Neuronal stem cell (in vitro differentiated cells): ENCODE measurements at regions not wholly inside any gene's neighbourhood (a gene's known extent, or its start where the extent isn't known, plus 50 kb on each side); places are given as distances from the start of the nearest gene placed in this dataset.

Experiments used
- DNase-seq: peaks from one replicate; pipeline ENCODE4 v3.0.0-alpha.2; 2013; ENCODE audit warnings: low spot score
- H2AFZ ChIP-seq: one replicate; pipeline ENCODE4 v1.6.1; 2013; ENCODE audit warnings: mild to moderate bottlenecking, low read length, inconsistent platforms
- H2AK5ac ChIP-seq: 2 replicates; pipeline ENCODE4 v1.6.1; 2013; ENCODE audit warnings: low read depth, mild to moderate bottlenecking, inconsistent platforms, low read length, moderate library complexity, mixed read lengths
- H2BK120ac ChIP-seq: 2 replicates; pipeline ENCODE4 v1.6.1; 2013; ENCODE audit warnings: low read depth, mild to moderate bottlenecking, inconsistent platforms, low read length, moderate library complexity, mixed read lengths
- H2BK12ac ChIP-seq: one replicate; pipeline ENCODE4 v1.6.1; 2013; ENCODE audit warnings: low read length, inconsistent platforms
- H2BK15ac ChIP-seq: 2 replicates; pipeline ENCODE4 v1.6.1; 2013; ENCODE audit warnings: mild to moderate bottlenecking, low read length, inconsistent platforms, mixed read lengths
- H2BK5ac ChIP-seq: one replicate; pipeline ENCODE4 v1.6.1; 2013; ENCODE audit warnings: inconsistent platforms, mild to moderate bottlenecking, low read length, moderate library complexity
- H3K14ac ChIP-seq: one replicate; pipeline ENCODE4 v1.6.1; 2013; ENCODE audit warnings: low read length, inconsistent platforms
- H3K18ac ChIP-seq: 2 replicates; pipeline ENCODE4 v1.6.1; 2013; ENCODE audit warnings: low read length, inconsistent platforms
- H3K23ac ChIP-seq: 2 replicates; pipeline ENCODE4 v1.6.1; 2013; ENCODE audit warnings: low read depth, mild to moderate bottlenecking, mixed read lengths, low read length, inconsistent platforms; ENCODE audit not compliant: poor library complexity
- H3K27ac ChIP-seq: replicated peaks from 3 replicates; pipeline ENCODE4 v1.5.1; 2013; ENCODE audit warnings: low read length, inconsistent platforms
- H3K27me3 ChIP-seq, 3 experiments: 2 replicates each; pipeline ENCODE4 v1.6.1; 2013; ENCODE audit warnings: low read length in 3 of 3, mild to moderate bottlenecking in 2 of 3, inconsistent platforms in 1 of 3, low read depth in 1 of 3, mixed read lengths in 1 of 3, moderate library complexity in 1 of 3; ENCODE audit not compliant: control insufficient read depth in 3 of 3, insufficient read depth in 3 of 3
- H3K36me3 ChIP-seq, 2 donors: replicated peaks in 1 of 2; 2 replicates each; pipeline ENCODE4 v1.6.1; 2013; ENCODE audit warnings: low read length in 2 of 2; ENCODE audit not compliant: control insufficient read depth in 2 of 2, insufficient read depth in 2 of 2
- H3K4ac ChIP-seq: 2 replicates; pipeline ENCODE4 v1.6.1; 2013; ENCODE audit warnings: inconsistent platforms, mild to moderate bottlenecking, low read length, moderate library complexity
- H3K4me1 ChIP-seq, 2 donors: 1 replicate in 1 of 2; 2 replicates in 1 of 2; pipeline ENCODE4 v1.6.1; 2013; ENCODE audit warnings: low read length in 2 of 2, low read depth in 1 of 2; ENCODE audit not compliant: control insufficient read depth in 2 of 2, insufficient read depth in 1 of 2
- H3K4me2 ChIP-seq: one replicate; pipeline ENCODE4 v1.6.1; 2013; ENCODE audit warnings: mild to moderate bottlenecking, low read length, inconsistent platforms; ENCODE audit not compliant: insufficient read depth, poor library complexity, severe bottlenecking
- H3K4me3 ChIP-seq, 2 donors: 2 replicates each; pipeline ENCODE4 v1.5.1; 2013; ENCODE audit warnings: low read length in 2 of 2, mild to moderate bottlenecking in 2 of 2, inconsistent platforms in 1 of 2, moderate library complexity in 1 of 2
- H3K79me1 ChIP-seq: one replicate; pipeline ENCODE4 v1.6.1; 2013; ENCODE audit warnings: low read depth, mild to moderate bottlenecking, inconsistent platforms, low read length, moderate library complexity
- H3K9ac ChIP-seq: one replicate; pipeline ENCODE4 v1.6.1; 2013; ENCODE audit warnings: mild to moderate bottlenecking, low read depth, low read length, inconsistent platforms; ENCODE audit not compliant: poor library complexity
- H3K9me3 ChIP-seq, 2 donors: replicated peaks in 1 of 2; 2 replicates each; pipeline versions ENCODE3 to v1.6.1; 2013; ENCODE audit warnings: low read length in 2 of 2, mild to moderate bottlenecking in 2 of 2, inconsistent platforms in 1 of 2, low read depth in 1 of 2, mixed read lengths in 1 of 2, moderate library complexity in 1 of 2; ENCODE audit not compliant: control insufficient read depth in 2 of 2, insufficient read depth in 1 of 2
- H4K8ac ChIP-seq: one replicate; pipeline ENCODE4 v1.6.1; 2013; ENCODE audit warnings: low read depth, mild to moderate bottlenecking, inconsistent platforms, low read length, moderate library complexity
- H4K91ac ChIP-seq: one replicate; pipeline ENCODE4 v1.6.1; 2013; ENCODE audit warnings: low read length, low read depth, mild to moderate bottlenecking, inconsistent platforms; ENCODE audit not compliant: poor library complexity
- WGBS, 2 donors: extraction: QIAGEN DNeasy Blood & Tissue Kit; methylation state at CpG; one replicate each; pipeline ENCODE4 v1.1.7; 2013; ENCODE audit warnings: missing lambda C conversion rate in 2 of 2, mixed read lengths in 1 of 2; ENCODE audit not compliant: insufficient read length in 2 of 2, insufficient replicate concordance in 1 of 2; ENCODE audit errors: extremely low coverage in 2 of 2; 5-methylcytosine and 5-hydroxymethylcytosine counted together

DNA sequence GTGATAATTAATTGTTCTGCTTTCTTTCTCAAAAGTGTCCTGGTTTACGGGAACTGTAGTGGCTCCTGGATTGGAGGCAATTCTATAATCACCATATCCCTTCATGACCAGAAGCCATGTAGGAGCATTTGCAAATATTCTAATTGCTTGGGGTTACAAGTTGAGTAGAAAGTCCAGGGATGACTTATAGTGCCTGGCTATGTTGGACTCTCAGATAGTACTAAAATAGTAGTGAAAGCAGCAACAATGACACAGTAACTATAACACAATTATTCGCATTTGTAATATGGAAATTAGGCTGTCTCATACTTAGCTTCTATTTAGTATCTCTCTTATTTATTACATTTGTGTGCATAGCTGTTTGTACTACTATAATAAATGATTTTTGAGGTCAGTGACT is 712.5 kb upstream of the GRAMD2B start:
- Histone ChIP-seq H3K4me1 (peaks cover 3 to 13% of the 10 kb centered on the region in 2 donors), H2BK5ac (no peak overlapping the region), H3K79me1 (no peaks in the 10 kb centered on the region), H3K4me3 (no peak overlapping the region), H2BK12ac (no peak overlapping the region), H4K8ac (no peak overlapping the region), H3K27me3 (no peaks in the 10 kb centered on the region), H3K9ac (no peak overlapping the region), H3K4me2 (no peak overlapping the region), H3K27ac (no peak overlapping the region), H3K9me3 (peaks cover 0 to 5% of the 10 kb centered on the region in 2 donors), H4K91ac (no peak overlapping the region), H3K23ac (no peak overlapping the region), H2AFZ (no peak overlapping the region), H3K4ac (no peak overlapping the region), H2BK15ac (no peak overlapping the region), H2BK120ac (no peak overlapping the region), H3K14ac (no peak overlapping the region), H3K18ac (no peak overlapping the region), H3K36me3 (no peaks in the 10 kb centered on the region), H2AK5ac (no peak overlapping the region)
- WGBS, 2 donors = no CpG with 5 or more reads among the region's 2 CpGs
- no peak for DNase-seq

GRCh38 chr5:125712397-125712796 is 710.8 kb upstream of the GRAMD2B start:
- Histone ChIP-seq H3K9ac (no peak overlapping the region), H4K8ac (no peak overlapping the region), H3K36me3 (no peaks in the 10 kb centered on the region), H2AFZ (no peak overlapping the region), H3K4ac (no peak overlapping the region), H3K4me1 (peaks cover 9 to 25% of the 10 kb centered on the region in 2 donors), H3K79me1 (no peaks in the 10 kb centered on the region), H3K27me3 (no peaks in the 10 kb centered on the region), H2BK120ac (no peak overlapping the region), H3K4me2 (no peak overlapping the region), H2AK5ac (no peak overlapping the region), H3K9me3 (no peaks in the 10 kb centered on the region), H3K14ac (no peak overlapping the region), H2BK15ac (no peak overlapping the region), H3K4me3 (no peak overlapping the region), H4K91ac (no peak overlapping the region), H3K18ac (no peak overlapping the region), H2BK5ac (no peak overlapping the region), H2BK12ac (no peak overlapping the region), H3K27ac (no peak overlapping the region), H3K23ac (no peak overlapping the region)
- no peak for DNase-seq
- no CpG with 5 or more reads among the region's 1 CpG for WGBS, 2 donors

DNA sequence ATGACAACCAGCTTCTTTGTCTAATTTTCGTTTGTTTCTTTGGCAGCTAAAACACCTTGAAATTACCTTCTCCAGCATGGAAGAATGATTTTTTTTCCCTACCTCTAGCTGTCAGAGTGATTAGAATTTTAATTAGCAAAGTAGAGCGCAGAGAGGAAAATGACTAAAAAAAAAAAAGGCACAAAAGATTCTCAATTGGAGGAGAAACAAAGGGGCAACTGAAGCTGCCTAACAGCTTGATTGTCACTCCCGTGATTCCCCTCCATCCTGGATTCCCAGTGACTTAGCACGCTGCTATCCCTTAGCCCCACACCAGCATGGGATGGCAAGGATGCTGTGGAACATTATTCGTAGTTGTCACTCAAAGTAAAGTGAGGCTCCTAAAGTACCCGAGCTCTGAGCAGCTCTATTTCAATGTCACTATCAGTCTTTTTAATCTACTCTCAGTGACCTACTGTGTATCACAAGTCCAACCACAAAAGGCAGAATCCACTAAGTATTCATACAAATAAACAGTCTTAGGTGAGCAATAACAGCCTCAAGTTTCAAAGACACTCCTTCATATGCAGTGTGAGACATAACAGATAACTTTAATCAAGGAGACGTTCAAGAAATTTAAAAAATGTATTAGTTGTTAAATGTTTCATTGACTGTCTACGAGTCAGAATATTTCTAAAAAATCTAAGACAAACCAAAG is 710.0 kb upstream of the GRAMD2B start:
- no peak overlapping the region for H3K14ac ChIP-seq
- peaks cover 0 to 2% of the 10 kb centered on the region in 2 donors for H3K9me3 ChIP-seq
- H4K8ac ChIP-seq = no peak overlapping the region
- no peak overlapping the region for H4K91ac ChIP-seq
- H3K4ac ChIP-seq = no peak overlapping the region
- peaks cover 11 to 32% of the 10 kb centered on the region in 2 donors for H3K4me1 ChIP-seq
- H2AK5ac ChIP-seq = no peak overlapping the region
- H3K18ac ChIP-seq = no peak overlapping the region
- no peak overlapping the region for H2BK15ac ChIP-seq
- H3K27ac ChIP-seq = peak overlapping the region; percentile 22
- no peaks in the 10 kb centered on the region for H3K27me3 ChIP-seq
- H3K4me2 ChIP-seq = no peak overlapping the region
- H2BK5ac ChIP-seq = no peak overlapping the region
- no peak overlapping the region for H3K23ac ChIP-seq
- H3K4me3 ChIP-seq = no peak overlapping the region
- DNase-seq = no peak
- H2BK12ac ChIP-seq = no peak overlapping the region
- no peaks in the 10 kb centered on the region for H3K36me3 ChIP-seq
- no CpG with 5 or more reads among the region's 8 CpGs for WGBS, 2 donors
- no peak overlapping the region for H3K9ac ChIP-seq
- H2BK120ac ChIP-seq = no peak overlapping the region
- no peaks in the 10 kb centered on the region for H3K79me1 ChIP-seq
- peak overlapping the region; percentile 36 for H2AFZ ChIP-seq

DNA sequence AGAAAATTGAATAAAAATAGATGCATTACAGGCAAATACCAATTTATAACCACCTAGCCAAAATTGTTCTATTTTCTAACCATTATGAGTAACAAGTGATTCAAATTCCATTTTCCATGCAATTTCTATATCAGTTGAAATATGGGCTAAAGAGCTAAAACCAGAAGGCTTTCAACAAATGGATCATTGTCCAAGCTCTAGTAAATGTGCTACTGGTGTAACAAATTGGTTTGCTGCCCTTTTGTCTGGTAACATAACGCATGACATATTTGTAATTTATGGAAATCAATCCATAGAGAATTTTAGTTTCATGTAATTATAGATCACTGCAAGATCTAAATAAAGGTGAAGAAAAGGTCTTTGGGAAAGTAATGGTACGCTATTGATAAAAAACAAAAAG is 708.0 kb upstream of the GRAMD2B start:
- H3K4me1 ChIP-seq = peaks cover 15 to 46% of the 10 kb centered on the region in 2 donors

More for the DNA sequence above, 708.0 kb upstream of the GRAMD2B start:
- Histone ChIP-seq H2BK5ac (no peak overlapping the region), H2BK15ac (no peak overlapping the region), H3K9me3 (peaks cover 0 to 2% of the 10 kb centered on the region in 2 donors), H3K9ac (no peak overlapping the region), H3K27me3 (no peaks in the 10 kb centered on the region), H3K4me3 (no peak overlapping the region), H4K8ac (no peak overlapping the region), H3K4ac (no peak overlapping the region), H2BK12ac (no peak overlapping the region), H2AFZ (no peak overlapping the region), H2AK5ac (no peak overlapping the region), H3K36me3 (no peaks in the 10 kb centered on the region), H3K23ac (no peak overlapping the region), H3K14ac (no peak overlapping the region), H4K91ac (no peak overlapping the region), H2BK120ac (no peak overlapping the region), H3K18ac (no peak overlapping the region), H3K79me1 (no peaks in the 10 kb centered on the region), H3K4me2 (no peak overlapping the region), H3K27ac (no peak overlapping the region)
- DNase-seq = no peak
- WGBS, 2 donors = no CpG with 5 or more reads among the region's 2 CpGs
